Head of caudate nucleus (tissue), 42 donors: ENCODE measurements at regions not wholly inside any gene's neighbourhood (a gene's known extent, or its start where the extent isn't known, plus 50 kb on each side); places are given as distances from the start of the nearest gene placed in this dataset.
A peak's percentile ranks its signal among the peaks of the same experiment; 100 is the strongest.

Experiments
- DNase-seq, 42 donors: peaks; one replicate each; pipeline versions ENCODE4 v3.0.0 to v3.0.0-alpha.2; 2020 to 2021; ENCODE audit warnings: mixed read lengths in 7 of 42
- intact Hi-C: fragments of 100-400 bp; cut with DNase I; formaldehyde crosslinking; loops from one replicate; pipeline ENCODE4 v1.15.0; 2022

DNA sequence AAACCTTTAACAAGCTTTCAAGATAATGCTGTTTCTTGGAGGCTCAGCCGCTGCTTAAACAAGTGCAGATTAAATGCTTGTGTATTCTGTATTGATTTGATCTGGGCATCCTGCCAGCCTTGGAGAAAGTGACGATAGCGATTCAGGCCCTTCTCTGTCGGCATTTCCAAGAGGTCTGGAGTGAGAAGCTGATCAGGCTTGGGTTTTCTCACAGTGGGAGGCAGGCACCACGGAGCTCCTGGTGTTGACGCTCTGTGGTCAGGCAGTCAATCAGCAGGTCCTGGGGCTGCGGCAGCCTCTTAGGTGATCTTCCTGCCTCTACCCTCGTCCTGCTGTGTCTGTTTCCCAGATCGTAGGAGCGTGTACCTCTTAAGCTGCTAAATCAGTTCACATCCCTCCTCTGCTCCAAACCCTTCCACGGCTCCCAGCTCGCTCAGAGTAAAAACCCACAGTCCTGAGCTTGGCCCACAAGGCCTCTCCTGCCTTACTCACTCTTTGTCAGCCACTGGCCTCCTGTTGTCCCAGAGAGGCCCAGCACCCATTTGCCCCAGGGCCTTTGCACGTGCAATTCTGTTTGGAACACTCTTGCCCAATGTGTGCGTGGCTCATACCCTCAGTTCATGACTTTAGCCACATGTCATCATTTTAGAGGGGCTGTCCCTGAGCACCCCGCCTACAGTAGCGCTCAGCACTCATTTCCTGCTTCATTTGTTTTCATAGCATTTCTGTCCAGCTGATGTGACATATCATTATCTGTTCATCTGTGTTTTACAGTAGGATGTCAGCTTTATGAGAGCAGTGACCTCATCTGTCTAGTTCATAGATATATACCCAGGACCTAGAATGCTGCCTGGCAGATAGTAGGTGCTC, 155.4 kb downstream of the AACS start:
- peak in 4 of 42 donors; percentile 22 to 47 (median 41) for DNase-seq
- intact Hi-C loops: no loop called here

DNA sequence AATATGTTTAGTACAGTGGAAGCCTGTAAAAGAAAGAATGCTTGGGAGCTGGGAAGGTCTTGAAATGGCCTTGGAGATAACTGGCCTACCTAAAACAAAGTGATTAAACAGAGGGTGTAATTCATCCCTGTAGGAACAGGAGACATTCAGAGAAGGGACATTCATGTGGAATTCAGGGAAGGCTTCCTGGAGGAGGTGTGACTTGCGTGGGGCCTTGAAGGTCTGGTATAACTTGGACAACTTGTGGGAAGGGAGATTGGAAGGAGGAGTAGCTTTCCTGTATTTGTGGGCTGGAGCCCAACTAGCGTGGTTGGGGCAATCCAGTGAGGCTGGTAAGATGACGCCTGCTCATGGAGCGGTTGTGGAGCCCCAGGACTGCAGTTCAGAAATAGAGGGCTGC, 156.4 kb downstream of the AACS start:
- no peak for DNase-seq
- intact Hi-C loops: no loop called here

DNA sequence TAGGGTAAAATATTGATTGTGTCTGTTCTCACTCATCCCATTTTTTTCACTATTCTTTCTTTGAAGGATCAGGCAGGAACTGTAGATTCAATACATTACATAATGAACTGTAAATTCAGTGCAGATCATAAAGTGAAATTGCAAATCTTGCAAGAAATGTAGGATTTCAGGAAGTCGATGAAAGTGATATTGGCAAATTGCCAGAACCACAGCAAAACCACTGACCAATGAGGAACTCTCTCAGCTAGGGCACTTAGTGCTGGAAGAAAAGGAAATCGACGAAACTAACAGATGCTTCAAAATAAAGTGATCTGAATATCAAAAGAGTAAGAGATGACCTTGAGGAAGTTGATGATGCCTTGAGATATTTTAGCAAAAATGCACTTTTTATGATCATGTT, 157.6 kb downstream of the AACS start:
- intact Hi-C loops: no loop called here

DNA sequence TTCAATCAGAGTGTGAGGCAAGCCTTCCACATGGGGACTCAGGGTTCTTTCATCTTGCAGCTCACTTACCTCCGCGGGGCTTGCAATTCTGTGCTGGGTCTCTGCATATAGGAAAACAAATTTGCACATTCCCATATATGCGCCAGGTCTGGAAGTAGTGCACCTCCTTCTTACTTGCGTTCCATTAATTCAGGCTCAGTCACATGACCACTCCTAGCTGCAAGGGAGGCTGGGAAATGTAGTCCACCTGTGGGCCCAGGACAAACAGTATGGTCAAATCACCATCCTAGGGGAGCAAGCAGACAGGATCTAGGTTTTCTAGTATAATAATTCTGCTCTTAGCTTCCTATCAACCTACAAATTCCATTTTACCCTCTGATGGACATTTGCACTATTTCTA, 160.4 kb downstream of the AACS start:
- intact Hi-C loops: no loop called here

More for the DNA sequence above, 157.6 kb downstream of the AACS start:
- DNase-seq: no peak

DNA sequence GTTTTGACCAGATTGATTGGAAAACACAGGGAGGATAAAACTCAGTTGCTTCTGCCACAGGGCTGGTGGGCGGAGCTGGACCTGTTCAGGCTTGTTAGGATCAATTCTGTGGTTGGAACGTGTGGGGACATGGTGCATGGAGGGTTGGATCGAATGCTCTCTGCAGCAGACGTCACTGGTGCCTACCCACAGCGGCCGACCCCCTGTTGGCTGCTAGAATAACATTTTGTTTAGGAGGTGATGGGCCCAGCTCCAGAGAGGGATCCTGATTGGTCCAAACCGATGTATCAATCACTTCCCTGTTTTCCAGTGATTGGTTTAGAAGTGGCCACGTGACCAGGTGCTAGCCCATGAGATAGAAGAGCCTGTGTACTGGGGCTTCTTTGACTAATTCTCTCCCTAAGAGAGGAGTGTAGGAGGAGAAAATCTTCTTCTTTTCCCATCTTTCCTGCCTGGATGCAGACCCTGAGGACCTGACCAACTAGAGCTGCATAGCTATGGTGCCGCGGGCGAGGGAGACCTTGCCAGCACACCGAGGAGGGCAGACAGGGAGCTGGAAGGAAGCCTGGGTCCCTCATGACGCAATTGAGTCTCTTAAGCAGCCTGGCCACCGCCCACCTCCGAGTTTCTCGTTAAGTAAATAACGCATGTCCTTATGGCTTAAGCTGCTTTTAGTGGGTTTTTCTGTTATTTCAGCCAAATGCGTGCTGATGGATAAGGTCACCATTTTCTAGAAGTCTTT, 163.5 kb downstream of the AACS start:
- intact Hi-C loops: no loop called here
- DNase-seq: peak in 4 of 42 donors; percentile 8 to 57 (median 30)

More for the DNA sequence above, 160.4 kb downstream of the AACS start:
- DNase-seq: no peak

DNA sequence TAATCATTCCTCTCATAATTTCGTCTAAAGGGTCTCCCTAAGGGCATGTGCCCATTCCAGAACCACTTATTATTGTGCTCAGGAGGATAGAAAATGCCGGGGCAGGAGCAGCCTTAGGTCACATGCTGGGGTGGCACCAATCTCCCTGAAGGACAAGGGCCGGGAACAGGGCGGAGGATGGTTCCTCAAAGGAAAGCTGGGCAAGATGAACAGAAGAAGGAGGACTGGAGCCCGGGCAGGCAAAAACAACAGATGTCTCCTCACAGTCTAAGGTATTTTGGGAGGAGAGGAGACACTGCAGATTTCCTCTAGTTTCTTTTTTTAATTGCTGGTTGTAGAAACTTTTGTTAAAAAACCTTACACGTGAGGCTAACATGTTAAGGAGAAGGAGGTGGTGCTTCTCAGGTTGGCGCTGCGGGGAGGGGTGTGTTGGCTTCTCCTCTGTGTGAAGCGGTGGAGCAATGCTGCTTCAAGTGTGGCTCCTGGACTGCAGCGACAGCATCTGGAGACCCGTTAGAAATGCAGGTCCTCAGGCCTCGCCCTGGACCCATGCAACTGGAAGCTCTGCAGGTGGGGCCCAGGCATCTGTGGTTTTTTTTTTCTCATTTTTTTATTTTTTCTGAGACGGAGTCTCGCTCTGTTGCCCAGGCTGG, 164.8 kb downstream of the AACS start:
- intact Hi-C loops: no loop called here
- DNase-seq: peak in 11 of 42 donors; percentile 19 to 62 (median 41)

DNA sequence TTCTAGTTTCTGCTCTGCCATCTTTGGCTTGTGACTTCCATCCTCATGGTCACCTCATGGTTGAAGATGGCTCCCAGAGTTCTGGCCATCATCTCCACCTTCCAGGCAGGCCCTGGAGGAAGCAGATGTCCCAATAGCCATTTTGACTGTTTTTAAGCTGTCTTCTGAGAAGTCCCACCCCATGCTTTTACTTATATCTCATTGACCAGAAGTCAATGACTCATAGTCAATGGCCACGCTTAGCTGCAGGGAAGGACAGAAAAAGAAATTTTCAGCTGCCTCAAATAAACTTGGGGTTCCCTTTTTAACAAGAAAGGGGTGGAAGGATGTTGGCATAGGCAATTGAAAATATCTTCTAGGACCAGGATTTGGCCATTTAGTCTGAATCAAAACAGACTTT, 168.1 kb downstream of the AACS start:
- intact Hi-C loops: no loop called here
- DNase-seq: no peak

DNA sequence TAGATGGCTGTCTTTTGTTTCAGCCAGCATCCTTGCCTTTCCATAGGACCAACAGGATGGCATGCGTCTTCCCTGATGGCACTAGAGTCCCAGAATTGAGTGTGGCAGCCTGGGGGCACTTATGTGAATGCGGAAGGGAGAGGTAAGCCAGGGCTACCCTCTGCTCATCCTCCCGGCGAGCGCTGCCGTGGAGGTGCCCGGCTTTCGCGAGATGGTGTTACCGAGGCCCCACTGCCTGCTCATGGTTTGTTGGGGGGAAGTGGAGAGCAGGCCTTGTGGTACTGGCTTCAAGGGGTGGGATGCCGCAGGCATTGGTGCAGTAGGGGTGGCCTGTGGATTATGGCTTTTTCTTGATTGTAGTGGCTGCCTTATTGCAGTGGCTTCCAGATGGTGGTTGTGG, 174.3 kb downstream of the AACS start:
- intact Hi-C loops: no loop called here

DNA sequence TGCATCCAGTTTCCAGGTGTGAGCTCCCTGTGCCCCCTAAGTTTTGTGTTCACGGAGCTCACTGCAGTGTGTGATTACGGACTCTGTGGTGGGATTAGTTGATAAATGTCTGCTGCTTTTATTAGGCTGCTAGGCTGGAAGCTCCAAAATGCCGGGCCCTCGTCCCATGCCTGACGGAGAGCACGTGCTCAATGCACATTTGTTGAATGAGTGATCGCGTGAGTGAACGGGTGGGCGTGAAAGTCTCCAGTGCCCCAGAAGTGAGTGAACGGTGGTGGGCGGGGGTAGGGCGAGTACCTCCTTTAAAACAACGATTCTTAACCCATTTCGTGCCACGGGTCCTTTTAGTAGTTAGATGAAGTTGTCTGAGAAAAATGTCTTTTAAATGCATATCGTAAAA, 175.5 kb downstream of the AACS start:
- peak in 25 of 42 donors; percentile 21 to 76 (median 48) for DNase-seq
- intact Hi-C loops: no loop called here

More for the DNA sequence above, 174.3 kb downstream of the AACS start:
- no peak for DNase-seq

DNA sequence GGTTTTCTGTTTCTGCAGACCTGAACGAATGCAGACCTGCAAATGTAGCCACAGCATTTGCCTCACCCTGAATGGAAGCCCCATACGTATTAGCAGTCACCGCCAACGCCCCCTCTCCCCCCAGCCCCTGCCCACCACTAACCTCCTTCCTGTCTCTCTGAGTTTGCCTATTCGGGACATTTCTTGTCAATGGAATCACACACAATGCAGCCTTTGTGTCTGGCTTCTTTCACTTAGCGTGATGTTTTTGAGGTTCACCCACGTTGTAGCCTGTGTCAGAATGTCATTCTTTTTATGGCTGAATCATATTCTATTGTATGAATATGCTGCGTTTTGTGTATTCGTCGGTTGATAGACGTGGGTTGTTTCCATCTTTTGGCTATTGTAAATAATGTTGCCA, 178.6 kb downstream of the AACS start:
- no peak for DNase-seq
- intact Hi-C loops: no loop called here

DNA sequence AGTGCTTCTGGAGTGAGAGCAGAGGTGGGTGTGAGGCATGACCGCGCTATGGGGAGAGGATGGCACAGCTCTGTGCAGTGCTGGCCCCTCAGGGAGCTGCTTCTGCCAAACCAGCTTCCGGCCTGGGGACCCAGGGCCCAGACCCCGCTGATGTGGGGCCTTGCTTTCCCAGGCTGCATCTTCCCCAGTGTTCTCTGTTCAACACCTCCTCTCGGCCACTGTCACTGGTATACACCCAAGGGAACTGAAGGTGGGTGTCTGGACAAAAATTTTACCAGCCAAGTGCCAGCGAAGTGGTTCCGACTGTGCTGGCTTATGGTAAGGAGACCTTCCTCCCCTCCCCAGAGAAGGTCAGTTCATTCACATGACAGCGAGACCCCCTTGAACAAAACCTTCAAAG, 179.1 kb downstream of the AACS start:
- intact Hi-C loops: no loop called here
- no peak for DNase-seq

DNA sequence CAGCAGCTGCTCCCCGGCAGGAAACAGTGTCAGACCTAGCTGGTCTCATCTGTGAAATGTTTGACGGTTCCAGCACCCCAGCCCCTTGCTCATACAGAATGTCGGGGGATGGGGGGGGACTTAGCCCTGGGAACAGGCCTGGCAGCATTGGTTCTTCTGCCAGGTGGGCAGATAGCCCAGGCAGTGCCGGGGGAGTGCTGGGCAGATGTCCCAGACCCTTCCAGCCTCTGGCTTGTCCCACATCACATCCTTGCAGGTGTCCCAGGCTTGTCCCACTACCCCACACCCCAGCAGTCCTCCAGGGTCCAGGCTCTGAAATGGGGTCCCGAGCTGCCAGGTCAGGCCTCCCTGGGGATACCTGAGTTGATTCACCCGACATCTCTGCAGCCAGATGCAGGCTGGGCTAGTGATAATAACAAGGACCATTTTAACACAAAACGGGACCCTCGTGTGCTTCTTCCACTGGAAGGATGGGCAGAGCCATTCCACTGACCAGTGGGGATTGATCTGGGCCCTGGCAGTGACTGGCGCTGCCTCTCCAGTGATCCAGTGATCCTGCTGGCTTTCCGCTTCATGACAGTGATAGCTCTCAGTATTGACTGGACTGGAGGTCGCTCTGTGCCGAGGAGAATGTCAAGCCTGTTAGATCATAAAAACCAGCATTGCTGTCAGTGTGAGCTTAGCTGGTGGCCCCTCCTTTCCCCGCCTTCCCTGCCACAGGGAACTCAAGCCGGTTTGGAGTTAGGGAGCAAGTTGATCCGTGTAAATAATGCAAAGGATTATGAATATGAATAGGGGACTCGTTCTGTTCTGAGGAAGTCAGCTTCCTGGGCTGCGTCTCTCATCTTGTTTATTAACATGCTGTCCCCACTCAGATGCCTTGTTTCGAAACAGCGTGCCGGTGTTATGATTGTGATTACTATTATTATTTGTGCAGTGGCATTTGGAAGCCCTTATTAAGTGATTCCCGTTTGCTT, 180.6 kb downstream of the AACS start:
- intact Hi-C loops: no loop called here
- DNase-seq: peak in 23 of 42 donors; percentile 26 to 58 (median 43)

DNA sequence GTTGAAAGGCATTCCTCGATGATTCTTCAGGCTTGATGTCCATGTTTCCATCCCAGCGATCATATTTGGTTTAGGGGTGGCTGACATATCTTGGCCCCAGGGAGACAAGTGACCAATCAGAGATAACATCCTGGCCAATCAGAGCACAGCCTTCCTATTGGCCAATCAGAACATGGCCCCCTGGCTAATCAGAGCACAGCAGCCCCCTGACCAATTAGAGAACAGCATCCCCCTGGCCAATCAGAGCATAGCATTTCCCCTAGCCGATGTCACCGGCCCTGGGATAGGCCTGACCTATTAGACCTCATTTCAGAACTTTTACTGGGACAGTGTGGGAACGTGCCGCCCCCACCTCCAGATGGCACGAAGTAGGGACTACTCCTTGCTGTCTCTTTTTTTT, 182.2 kb downstream of the AACS start:
- no peak for DNase-seq

DNA sequence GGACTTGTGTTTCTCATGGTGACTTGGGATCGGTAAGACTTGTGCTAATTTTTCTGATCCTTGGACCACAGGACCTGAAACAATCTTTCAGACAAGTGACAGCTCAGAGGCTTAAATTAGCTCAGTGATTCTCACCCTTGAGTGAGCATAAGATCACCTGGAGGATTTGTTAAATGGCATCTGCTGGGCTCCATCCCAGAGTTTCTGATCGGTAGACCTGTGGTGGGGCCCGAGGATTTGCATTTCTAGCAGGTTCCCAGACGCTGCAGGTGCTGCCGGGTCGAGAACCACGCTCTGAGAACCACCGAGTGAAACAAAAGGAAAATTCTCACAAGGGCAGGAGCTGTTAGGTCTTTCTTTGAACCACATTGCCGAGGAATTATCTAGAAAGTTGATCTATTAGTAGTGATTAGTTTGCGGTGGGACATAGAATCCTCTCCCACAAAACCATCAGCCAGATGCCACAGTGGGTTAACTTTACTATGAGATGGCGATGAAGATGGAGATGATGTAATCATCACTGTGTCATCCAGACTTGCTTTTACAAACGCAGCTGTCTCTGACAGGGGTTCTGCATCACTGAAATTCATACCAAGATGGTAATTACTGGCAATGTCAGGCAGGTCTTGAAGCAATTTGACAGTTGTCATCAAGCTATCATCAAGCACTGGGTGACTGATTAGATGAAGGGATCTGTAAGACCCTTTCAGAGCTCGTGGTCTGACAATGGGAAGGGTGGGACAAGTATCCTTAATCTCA, 184.0 kb downstream of the AACS start:
- intact Hi-C loops: no loop called here
- no peak for DNase-seq

More for the DNA sequence above, 182.2 kb downstream of the AACS start:
- intact Hi-C loops: no loop called here

DNA sequence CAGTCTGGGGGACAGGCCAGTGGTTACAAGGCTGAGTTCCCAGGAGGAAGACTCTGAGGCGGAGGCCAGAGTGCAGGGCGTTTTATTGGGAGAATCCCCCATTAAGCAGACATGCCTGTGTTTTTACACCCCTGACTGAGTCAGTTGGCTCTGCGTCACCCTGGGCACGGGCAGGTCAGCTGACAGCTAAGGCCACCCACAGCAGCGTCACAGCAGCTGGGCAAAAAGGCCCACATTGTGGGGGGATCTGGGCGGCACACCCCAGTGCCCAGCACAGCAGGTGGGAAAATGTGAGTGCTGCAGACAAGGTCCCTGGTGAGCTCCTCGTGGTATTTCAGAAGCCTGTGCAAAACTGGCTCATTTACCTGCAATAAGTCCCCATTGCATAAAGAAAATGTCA, 184.7 kb downstream of the AACS start:
- intact Hi-C loops: no loop called here
- DNase-seq: peak in 4 of 42 donors; percentile 3 to 34 (median 27)

DNA sequence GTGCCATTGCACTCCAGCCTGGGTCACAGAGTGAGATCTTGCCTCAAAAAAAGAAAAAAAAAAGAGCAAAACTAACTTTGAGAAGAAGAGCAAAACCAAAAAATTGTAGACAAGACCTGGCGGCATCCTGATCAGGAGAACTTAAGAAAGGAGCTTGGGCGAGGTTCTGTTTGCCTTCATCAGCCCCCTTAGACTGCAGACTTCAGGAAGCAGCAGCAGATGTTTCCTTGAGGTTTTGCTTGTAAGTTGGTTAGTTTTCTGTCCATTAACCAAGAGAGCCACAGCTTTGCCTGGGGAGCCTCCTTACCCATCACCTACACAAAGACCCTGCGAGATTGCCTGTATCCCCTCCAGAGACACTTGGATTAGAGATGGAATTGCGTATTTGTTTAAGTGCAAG, 189.0 kb downstream of the AACS start:
- no peak for DNase-seq
- intact Hi-C loops: no loop called here

DNA sequence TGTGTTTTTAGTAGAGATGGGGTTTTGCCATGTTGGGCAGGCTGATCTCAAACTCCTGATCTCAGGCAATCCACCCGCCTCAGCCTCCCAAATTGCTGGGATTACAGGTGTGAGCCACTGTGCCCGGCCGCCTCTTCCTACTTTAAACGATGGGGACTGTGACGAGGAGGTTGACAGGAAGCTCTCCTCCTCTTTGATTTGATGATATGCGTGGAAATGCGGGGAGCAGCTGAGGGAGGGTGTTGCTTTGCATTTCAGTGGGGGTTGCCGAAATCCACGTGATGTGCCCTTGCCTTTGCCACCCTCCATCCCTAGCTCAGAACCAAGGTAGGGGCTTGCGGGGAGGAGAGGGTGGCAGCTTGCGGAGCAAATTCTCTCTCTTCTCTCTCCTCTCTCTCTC, 189.6 kb downstream of the AACS start:
- DNase-seq: peak; percentile 9 to 86 (median 51)
- intact Hi-C loops: no loop called here
